Neuronal stem cell (in vitro differentiated cells): ENCODE measurements at regions not wholly inside any gene's neighbourhood (a gene's known extent, or its start where the extent isn't known, plus 50 kb on each side); places are given as distances from the start of the nearest gene placed in this dataset.
A peak's percentile ranks its signal among the peaks of the same experiment; 100 is the strongest.

Experiments
- DNase-seq: peaks from one replicate; pipeline ENCODE4 v3.0.0-alpha.2; 2013; ENCODE audit warnings: low spot score
- H2AFZ ChIP-seq: one replicate; pipeline ENCODE4 v1.6.1; 2013; ENCODE audit warnings: mild to moderate bottlenecking, low read length, inconsistent platforms
- H2AK5ac ChIP-seq: 2 replicates; pipeline ENCODE4 v1.6.1; 2013; ENCODE audit warnings: low read depth, mild to moderate bottlenecking, inconsistent platforms, low read length, moderate library complexity, mixed read lengths
- H2BK120ac ChIP-seq: 2 replicates; pipeline ENCODE4 v1.6.1; 2013; ENCODE audit warnings: low read depth, mild to moderate bottlenecking, inconsistent platforms, low read length, moderate library complexity, mixed read lengths
- H2BK12ac ChIP-seq: one replicate; pipeline ENCODE4 v1.6.1; 2013; ENCODE audit warnings: low read length, inconsistent platforms
- H2BK15ac ChIP-seq: 2 replicates; pipeline ENCODE4 v1.6.1; 2013; ENCODE audit warnings: mild to moderate bottlenecking, low read length, inconsistent platforms, mixed read lengths
- H2BK5ac ChIP-seq: one replicate; pipeline ENCODE4 v1.6.1; 2013; ENCODE audit warnings: inconsistent platforms, mild to moderate bottlenecking, low read length, moderate library complexity
- H3K14ac ChIP-seq: one replicate; pipeline ENCODE4 v1.6.1; 2013; ENCODE audit warnings: low read length, inconsistent platforms
- H3K18ac ChIP-seq: 2 replicates; pipeline ENCODE4 v1.6.1; 2013; ENCODE audit warnings: low read length, inconsistent platforms
- H3K23ac ChIP-seq: 2 replicates; pipeline ENCODE4 v1.6.1; 2013; ENCODE audit warnings: low read depth, mild to moderate bottlenecking, mixed read lengths, low read length, inconsistent platforms; ENCODE audit not compliant: poor library complexity
- H3K27ac ChIP-seq: replicated peaks from 3 replicates; pipeline ENCODE4 v1.5.1; 2013; ENCODE audit warnings: low read length, inconsistent platforms
- H3K27me3 ChIP-seq, 3 experiments: 2 replicates each; pipeline ENCODE4 v1.6.1; 2013; ENCODE audit warnings: low read length in 3 of 3, mild to moderate bottlenecking in 2 of 3, inconsistent platforms in 1 of 3, low read depth in 1 of 3, mixed read lengths in 1 of 3, moderate library complexity in 1 of 3; ENCODE audit not compliant: control insufficient read depth in 3 of 3, insufficient read depth in 3 of 3
- H3K36me3 ChIP-seq, 2 donors: replicated peaks in 1 of 2; 2 replicates each; pipeline ENCODE4 v1.6.1; 2013; ENCODE audit warnings: low read length in 2 of 2; ENCODE audit not compliant: control insufficient read depth in 2 of 2, insufficient read depth in 2 of 2
- H3K4ac ChIP-seq: 2 replicates; pipeline ENCODE4 v1.6.1; 2013; ENCODE audit warnings: inconsistent platforms, mild to moderate bottlenecking, low read length, moderate library complexity
- H3K4me1 ChIP-seq, 2 donors: 1 replicate in 1 of 2; 2 replicates in 1 of 2; pipeline ENCODE4 v1.6.1; 2013; ENCODE audit warnings: low read length in 2 of 2, low read depth in 1 of 2; ENCODE audit not compliant: control insufficient read depth in 2 of 2, insufficient read depth in 1 of 2
- H3K4me2 ChIP-seq: one replicate; pipeline ENCODE4 v1.6.1; 2013; ENCODE audit warnings: mild to moderate bottlenecking, low read length, inconsistent platforms; ENCODE audit not compliant: insufficient read depth, poor library complexity, severe bottlenecking
- H3K4me3 ChIP-seq, 2 donors: 2 replicates each; pipeline ENCODE4 v1.5.1; 2013; ENCODE audit warnings: low read length in 2 of 2, mild to moderate bottlenecking in 2 of 2, inconsistent platforms in 1 of 2, moderate library complexity in 1 of 2
- H3K79me1 ChIP-seq: one replicate; pipeline ENCODE4 v1.6.1; 2013; ENCODE audit warnings: low read depth, mild to moderate bottlenecking, inconsistent platforms, low read length, moderate library complexity
- H3K9ac ChIP-seq: one replicate; pipeline ENCODE4 v1.6.1; 2013; ENCODE audit warnings: mild to moderate bottlenecking, low read depth, low read length, inconsistent platforms; ENCODE audit not compliant: poor library complexity
- H3K9me3 ChIP-seq, 2 donors: replicated peaks in 1 of 2; 2 replicates each; pipeline versions ENCODE3 to v1.6.1; 2013; ENCODE audit warnings: low read length in 2 of 2, mild to moderate bottlenecking in 2 of 2, inconsistent platforms in 1 of 2, low read depth in 1 of 2, mixed read lengths in 1 of 2, moderate library complexity in 1 of 2; ENCODE audit not compliant: control insufficient read depth in 2 of 2, insufficient read depth in 1 of 2
- H4K8ac ChIP-seq: one replicate; pipeline ENCODE4 v1.6.1; 2013; ENCODE audit warnings: low read depth, mild to moderate bottlenecking, inconsistent platforms, low read length, moderate library complexity
- H4K91ac ChIP-seq: one replicate; pipeline ENCODE4 v1.6.1; 2013; ENCODE audit warnings: low read length, low read depth, mild to moderate bottlenecking, inconsistent platforms; ENCODE audit not compliant: poor library complexity
- WGBS, 2 donors: extraction: QIAGEN DNeasy Blood & Tissue Kit; methylation state at CpG; one replicate each; pipeline ENCODE4 v1.1.7; 2013; ENCODE audit warnings: missing lambda C conversion rate in 2 of 2, mixed read lengths in 1 of 2; ENCODE audit not compliant: insufficient read length in 2 of 2, insufficient replicate concordance in 1 of 2; ENCODE audit errors: extremely low coverage in 2 of 2; 5-methylcytosine and 5-hydroxymethylcytosine counted together

- no CpG with 5 or more reads among the region's 9 CpGs for WGBS, 2 donors
- no peak overlapping the region for H4K91ac ChIP-seq
Measured at GRCh38 chr15:88714782-88715372, 76.1 kb downstream of the ISG20 start.

GRCh38 chr15:88716543-88717381, 77.9 kb downstream of the ISG20 start:
- Histone ChIP-seq H2AFZ (peak overlapping the region; percentile 51), H3K14ac (no peak overlapping the region), H4K91ac (no peak overlapping the region), H3K4me2 (no peak overlapping the region), H2AK5ac (peak overlapping the region; percentile 1), H3K27ac (no peak overlapping the region), H3K4me3 (no peak overlapping the region), H2BK15ac (peak overlapping the region; percentile 22), H3K36me3 (no peaks in the 10 kb centered on the region), H2BK120ac (no peak overlapping the region), H2BK5ac (no peak overlapping the region), H3K27me3 (peaks cover 0 to 30% (median 0%) of the 10 kb centered on the region in 3 experiments), H4K8ac (no peak overlapping the region), H3K18ac (peak overlapping the region; percentile 63), H3K9me3 (no peaks in the 10 kb centered on the region), H2BK12ac (no peak overlapping the region), H3K4me1 (no peaks in the 10 kb centered on the region), H3K4ac (no peak overlapping the region), H3K9ac (peak overlapping the region; percentile 9), H3K23ac (no peak overlapping the region), H3K79me1 (no peaks in the 10 kb centered on the region)
- no CpG with 5 or more reads among the region's 20 CpGs for WGBS, 2 donors
- DNase-seq = no peak

More at GRCh38 chr15:88714782-88715372, 76.1 kb downstream of the ISG20 start:
- no peaks in the 10 kb centered on the region for H3K4me1 ChIP-seq
- no peak overlapping the region for H3K27ac ChIP-seq
- H3K27me3 ChIP-seq = peaks cover 0 to 41% (median 0%) of the 10 kb centered on the region in 3 experiments
- H3K18ac ChIP-seq = no peak overlapping the region
- no peak overlapping the region for H3K14ac ChIP-seq
- no peak overlapping the region for H3K4me3 ChIP-seq
- H2AK5ac ChIP-seq = no peak overlapping the region
- no peak overlapping the region for H3K23ac ChIP-seq
- H3K36me3 ChIP-seq = no peaks in the 10 kb centered on the region
- H2AFZ ChIP-seq = no peak overlapping the region
- H3K9ac ChIP-seq = no peak overlapping the region
- no peak overlapping the region for H4K8ac ChIP-seq
- H3K79me1 ChIP-seq = no peaks in the 10 kb centered on the region
- H3K4ac ChIP-seq = no peak overlapping the region
- H3K9me3 ChIP-seq = no peaks in the 10 kb centered on the region
- H2BK15ac ChIP-seq = no peak overlapping the region
- no peak overlapping the region for H2BK120ac ChIP-seq
- no peak overlapping the region for H2BK5ac ChIP-seq
- no peak for DNase-seq
- no peak overlapping the region for H3K4me2 ChIP-seq
- no peak overlapping the region for H2BK12ac ChIP-seq

- H3K79me1 ChIP-seq = no peaks in the 10 kb centered on the region
- peak overlapping the region; percentile 29 for H3K4me2 ChIP-seq
- no peak overlapping the region for H3K4me3 ChIP-seq
- peak overlapping the region; percentile 21 for H3K23ac ChIP-seq
- H2AFZ ChIP-seq = peak overlapping the region; percentile 51
- H4K8ac ChIP-seq = no peak overlapping the region
- H2BK5ac ChIP-seq = no peak overlapping the region
- H3K9me3 ChIP-seq = no peaks in the 10 kb centered on the region
- peak overlapping the region; percentile 6 for H2BK15ac ChIP-seq
- H2BK12ac ChIP-seq = no peak overlapping the region
- H3K14ac ChIP-seq = no peak overlapping the region
- no peak overlapping the region for H3K4ac ChIP-seq
- no peak overlapping the region for H3K27ac ChIP-seq
- H3K27me3 ChIP-seq = peaks cover 0 to 26% (median 0%) of the 10 kb centered on the region in 3 experiments
- no peaks in the 10 kb centered on the region for H3K4me1 ChIP-seq
- H3K18ac ChIP-seq = peak overlapping the region; percentile 77
- no peak for DNase-seq
- H4K91ac ChIP-seq = no peak overlapping the region
- H3K36me3 ChIP-seq = no peaks in the 10 kb centered on the region
- no peak overlapping the region for H2BK120ac ChIP-seq
- no CpG with 5 or more reads among the region's 13 CpGs for WGBS, 2 donors
- H3K9ac ChIP-seq = peak overlapping the region; percentile 9
- H2AK5ac ChIP-seq = peak overlapping the region; percentile 17
Measured at GRCh38 chr15:88717382-88718031, 78.7 kb downstream of the ISG20 start.

GRCh38 chr15:88718731-88719130, 79.9 kb downstream of the ISG20 start:
- Histone ChIP-seq H3K36me3 (no peaks in the 10 kb centered on the region), H3K14ac (peak overlapping the region; percentile 86), H3K4me1 (no peaks in the 10 kb centered on the region), H3K79me1 (no peaks in the 10 kb centered on the region), H3K23ac (no peak overlapping the region), H4K91ac (no peak overlapping the region), H3K27me3 (peaks cover 0 to 26% (median 0%) of the 10 kb centered on the region in 3 experiments), H2BK5ac (no peak overlapping the region), H2BK15ac (peak overlapping the region; percentile 59), H3K4me2 (no peak overlapping the region), H2BK120ac (no peak overlapping the region), H4K8ac (no peak overlapping the region), H3K9me3 (no peaks in the 10 kb centered on the region), H3K9ac (no peak overlapping the region), H2AK5ac (no peak overlapping the region), H3K4ac (no peak overlapping the region), H3K18ac (no peak overlapping the region), H3K27ac (no peak overlapping the region), H2AFZ (no peak overlapping the region), H3K4me3 (no peak overlapping the region), H2BK12ac (peak overlapping the region; percentile 80)
- no peak for DNase-seq
- no CpG with 5 or more reads among the region's 3 CpGs for WGBS, 2 donors
